ENCODE measurements at regions not wholly inside any gene's neighbourhood (a gene's known extent, or its start where the extent isn't known, plus 50 kb on each side); places are given as distances from the start of the nearest gene placed in this dataset.
"Not testable (repeated sequence)": the region's sequence is repeated elsewhere in the genome, so short reads cannot be mapped to it uniquely, and the experiment has no call there.

DNA sequence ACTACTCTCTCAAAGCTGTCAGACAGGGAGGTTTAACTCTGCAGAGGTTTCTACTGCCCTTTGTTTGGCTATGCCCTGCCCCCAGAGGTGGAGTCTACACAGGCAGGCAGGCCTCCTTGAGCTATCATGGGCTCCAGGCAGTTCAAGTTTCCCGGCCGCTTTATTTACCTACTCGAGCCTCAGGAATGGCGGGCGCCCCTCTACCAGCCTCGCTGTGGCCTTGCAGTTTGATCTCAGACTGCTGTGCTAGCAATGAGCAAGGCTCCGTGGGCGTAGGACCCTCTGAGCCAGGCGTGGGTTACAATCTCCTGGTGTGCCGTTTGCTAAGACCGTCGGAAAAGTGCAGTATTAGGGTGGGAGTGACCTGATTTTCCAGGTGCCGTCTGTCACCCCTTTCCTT lies 124.3 kb downstream of the PTCHD1 start:
- not testable (repeated sequence) for H3K27me3 ChIP-seq (ENCODE audit: control insufficient read depth in 3 of 3, insufficient read depth in 3 of 3, low read length in 2 of 3); DNase-seq; H3K4me3 ChIP-seq; ATAC-seq (ENCODE audit: insufficient read depth, low FRiP score); H3K36me3 ChIP-seq (ENCODE audit: control insufficient read depth in 4 of 4, insufficient read depth in 4 of 4, low read length in 4 of 4); H3K9ac ChIP-seq (ENCODE audit: insufficient read depth in 1 of 2, low read length in 2 of 2); H3K9me3 ChIP-seq (ENCODE audit: control insufficient read depth in 4 of 4, insufficient read depth in 3 of 4, low read length in 3 of 4); H3K27ac ChIP-seq (ENCODE audit: low read depth in 1 of 2, low read length in 1 of 2); H3K4me1 ChIP-seq (ENCODE audit: control insufficient read depth in 5 of 5, insufficient read depth in 5 of 5, low read length in 5 of 5)
- 92 to 94% methylated on average over 12 to 13 of the region's 13 CpGs for WGBS, 2 donors

DNA sequence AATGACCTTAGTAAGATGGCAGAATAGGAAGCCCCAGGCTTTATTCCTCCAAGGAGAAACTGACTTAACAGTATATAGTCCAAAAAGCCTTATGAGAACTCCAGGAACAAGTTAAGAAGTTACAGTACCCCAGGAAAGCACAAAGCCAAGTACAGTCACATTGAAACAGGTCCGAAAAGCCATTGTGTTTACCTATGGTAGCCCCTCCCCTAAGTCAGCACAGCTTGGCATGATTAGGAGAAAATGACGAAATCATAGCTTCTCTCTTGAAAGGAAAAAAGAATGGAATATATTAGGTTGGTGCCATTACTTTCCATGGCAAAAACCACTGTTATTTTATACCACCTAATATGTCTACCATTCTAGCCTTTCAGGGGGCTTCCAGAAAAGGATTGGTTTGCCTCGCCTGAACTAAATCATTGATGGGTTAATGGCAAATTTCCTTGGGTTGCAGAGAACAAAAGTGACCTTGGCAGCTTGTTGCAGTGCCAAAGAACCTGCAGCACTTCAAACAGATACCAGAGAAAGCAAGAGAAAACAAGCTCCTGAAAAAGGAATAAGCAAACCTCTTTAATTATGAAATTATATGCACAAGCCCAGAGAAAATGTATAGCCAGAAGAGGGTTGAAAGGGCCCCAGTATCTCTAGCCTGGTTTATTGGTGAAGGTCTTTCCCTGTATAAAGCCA lies 130.6 kb downstream of the PTCHD1 start:
- TF ChIP-seq, protein P1, sequence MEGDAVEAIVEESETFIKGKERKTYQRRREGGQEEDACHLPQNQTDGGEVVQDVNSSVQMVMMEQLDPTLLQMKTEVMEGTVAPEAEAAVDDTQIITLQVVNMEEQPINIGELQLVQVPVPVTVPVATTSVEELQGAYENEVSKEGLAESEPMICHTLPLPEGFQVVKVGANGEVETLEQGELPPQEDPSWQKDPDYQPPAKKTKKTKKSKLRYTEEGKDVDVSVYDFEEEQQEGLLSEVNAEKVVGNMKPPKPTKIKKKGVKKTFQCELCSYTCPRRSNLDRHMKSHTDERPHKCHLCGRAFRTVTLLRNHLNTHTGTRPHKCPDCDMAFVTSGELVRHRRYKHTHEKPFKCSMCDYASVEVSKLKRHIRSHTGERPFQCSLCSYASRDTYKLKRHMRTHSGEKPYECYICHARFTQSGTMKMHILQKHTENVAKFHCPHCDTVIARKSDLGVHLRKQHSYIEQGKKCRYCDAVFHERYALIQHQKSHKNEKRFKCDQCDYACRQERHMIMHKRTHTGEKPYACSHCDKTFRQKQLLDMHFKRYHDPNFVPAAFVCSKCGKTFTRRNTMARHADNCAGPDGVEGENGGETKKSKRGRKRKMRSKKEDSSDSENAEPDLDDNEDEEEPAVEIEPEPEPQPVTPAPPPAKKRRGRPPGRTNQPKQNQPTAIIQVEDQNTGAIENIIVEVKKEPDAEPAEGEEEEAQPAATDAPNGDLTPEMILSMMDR (IDR thresholded peaks at IDR 0.05; ENCODE audit: control extremely low read depth, extremely low read depth): no peak
- no peaks in the 10 kb centered on the region for H3K36me3 ChIP-seq (ENCODE audit: control insufficient read depth in 4 of 4, insufficient read depth in 4 of 4, low read length in 4 of 4)
- 74 to 77% methylated on average over 3 of the region's 3 CpGs for WGBS, 2 donors
- no peak for ATAC-seq (ENCODE audit: insufficient read depth, low FRiP score)
- DNase-seq: no peak
- no peak overlapping the region for H3K4me3 ChIP-seq
- H3K9ac ChIP-seq (ENCODE audit: insufficient read depth in 1 of 2, low read length in 2 of 2): no peak overlapping the region
- H3K27ac ChIP-seq (ENCODE audit: low read depth in 1 of 2, low read length in 1 of 2): no peak overlapping the region
- peaks cover 0 to 12% (median 3%) of the 10 kb centered on the region in 4 donors for H3K9me3 ChIP-seq (ENCODE audit: control insufficient read depth in 4 of 4, insufficient read depth in 3 of 4, low read length in 3 of 4)
- no peaks in the 10 kb centered on the region for H3K4me1 ChIP-seq (ENCODE audit: control insufficient read depth in 5 of 5, insufficient read depth in 5 of 5, low read length in 5 of 5)
- H3K27me3 ChIP-seq (ENCODE audit: control insufficient read depth in 3 of 3, insufficient read depth in 3 of 3, low read length in 2 of 3): no peaks in the 10 kb centered on the region

DNA sequence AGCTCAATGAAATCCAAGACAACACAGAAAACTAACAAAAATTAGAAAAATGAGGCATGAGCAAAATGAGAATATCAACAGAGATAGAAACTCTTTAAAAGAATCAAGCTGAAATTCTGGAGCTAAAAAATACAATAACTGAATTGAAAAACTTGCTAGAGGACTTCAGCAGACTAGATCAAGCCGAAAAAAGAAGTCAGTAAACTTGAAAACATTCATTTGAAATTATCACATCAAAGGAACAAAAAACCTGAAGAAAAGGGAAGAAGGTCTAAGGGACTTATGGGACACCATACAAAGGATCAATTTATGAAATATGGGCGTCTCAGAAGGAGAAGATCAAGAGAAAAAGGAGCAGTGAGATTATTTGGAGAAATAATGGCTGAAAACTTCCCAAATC lies 131.3 kb downstream of the PTCHD1 start:
- Histone ChIP-seq H3K27me3 (ENCODE audit: control insufficient read depth in 3 of 3, insufficient read depth in 3 of 3, low read length in 2 of 3) (no peaks in the 10 kb centered on the region), H3K9me3 (ENCODE audit: control insufficient read depth in 4 of 4, insufficient read depth in 3 of 4, low read length in 3 of 4) (peaks cover 0 to 18% (median 3%) of the 10 kb centered on the region in 4 donors), H3K9ac (ENCODE audit: insufficient read depth in 1 of 2, low read length in 2 of 2) (no peak overlapping the region), H3K4me3 (no peak overlapping the region), H3K36me3 (ENCODE audit: control insufficient read depth in 4 of 4, insufficient read depth in 4 of 4, low read length in 4 of 4) (no peaks in the 10 kb centered on the region), H3K27ac (ENCODE audit: low read depth in 1 of 2, low read length in 1 of 2) (no peak overlapping the region), H3K4me1 (ENCODE audit: control insufficient read depth in 5 of 5, insufficient read depth in 5 of 5, low read length in 5 of 5) (no peaks in the 10 kb centered on the region)
- ATAC-seq (ENCODE audit: insufficient read depth, low FRiP score) (no peak), DNase-seq (no peak)
- WGBS, 2 donors: 49 to 64% methylated on average over 2 of the region's 2 CpGs
- TF ChIP-seq, protein P1 (IDR thresholded peaks at IDR 0.05; ENCODE audit: control extremely low read depth, extremely low read depth): no peak

DNA sequence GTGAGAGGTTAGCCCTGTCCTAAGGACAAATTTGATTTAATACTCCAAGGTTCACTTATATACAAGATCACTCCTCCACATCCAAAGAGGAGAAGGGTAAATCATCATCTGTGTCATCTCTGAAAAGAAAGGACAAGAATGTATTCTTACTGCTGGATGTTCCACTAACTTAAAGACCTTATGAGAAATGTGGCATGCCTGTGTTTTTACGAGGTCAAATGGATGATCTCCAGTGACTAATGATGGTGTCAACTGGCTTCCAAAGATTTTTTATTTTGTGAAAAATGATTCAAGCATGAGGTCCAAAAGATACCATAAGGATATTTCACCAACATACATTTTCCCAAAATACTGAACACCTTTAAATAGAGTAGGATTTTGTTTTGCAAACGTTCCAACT lies 143.4 kb downstream of the PTCHD1 start:
- DNase-seq (no peak), ATAC-seq (ENCODE audit: insufficient read depth, low FRiP score) (no peak)
- WGBS, 2 donors: 62 to 79% methylated on average over 2 of the region's 2 CpGs
- H3K27ac ChIP-seq (ENCODE audit: low read depth in 1 of 2, low read length in 1 of 2): no peak overlapping the region
- H3K36me3 ChIP-seq (ENCODE audit: control insufficient read depth in 4 of 4, insufficient read depth in 4 of 4, low read length in 4 of 4): no peaks in the 10 kb centered on the region
- no peak overlapping the region for H3K4me3 ChIP-seq
- no peak overlapping the region for H3K9ac ChIP-seq (ENCODE audit: insufficient read depth in 1 of 2, low read length in 2 of 2)
- TF ChIP-seq, protein P1 (IDR thresholded peaks at IDR 0.05; ENCODE audit: control extremely low read depth, extremely low read depth): no peak
- no peaks in the 10 kb centered on the region for H3K4me1 ChIP-seq (ENCODE audit: control insufficient read depth in 5 of 5, insufficient read depth in 5 of 5, low read length in 5 of 5)
- H3K9me3 ChIP-seq (ENCODE audit: control insufficient read depth in 4 of 4, insufficient read depth in 3 of 4, low read length in 3 of 4): peaks cover 0 to 11% (median 0%) of the 10 kb centered on the region in 4 donors
- H3K27me3 ChIP-seq (ENCODE audit: control insufficient read depth in 3 of 3, insufficient read depth in 3 of 3, low read length in 2 of 3): no peaks in the 10 kb centered on the region
